Upper lobe of left lung (tissue), 6 donors: ENCODE measurements at regions not wholly inside any gene's neighbourhood (a gene's known extent, or its start where the extent isn't known, plus 50 kb on each side); places are given as distances from the start of the nearest gene placed in this dataset.

ENCODE experiments used
- ATAC-seq, 2 donors: fragments of 200-7000 bp; cut with Tn5 transposase; one replicate each; pipeline ENCODE4 v1.9.1; 2022; ENCODE audit warnings: mild to moderate bottlenecking in 2 of 2, moderate library complexity in 2 of 2; ENCODE audit not compliant: low FRiP score in 2 of 2
- DNase-seq, 2 donors: peaks; one replicate each; pipeline ENCODE4 v3.0.0-alpha.2; 2019 to 2020
- H3K27ac ChIP-seq, 4 donors: fragments of 200-600 bp; sonication (generic); one replicate each; pipeline ENCODE4 v1.5.1; 2016 to 2019
- H3K27me3 ChIP-seq, 4 donors: fragments of 200-600 bp; sonication (generic); one replicate each; pipeline ENCODE4 v1.5.1; 2017 to 2019
- H3K36me3 ChIP-seq, 4 donors: fragments of 200-600 bp; sonication (generic); one replicate each; pipeline ENCODE4 v1.5.1; 2016 to 2019
- H3K4me1 ChIP-seq, 4 donors: fragments of 200-600 bp; sonication (generic); one replicate each; pipeline ENCODE4 v1.5.1; 2018 to 2019
- H3K4me3 ChIP-seq, 4 donors: fragments of 200-600 bp; sonication (generic); one replicate each; pipeline ENCODE4 v1.5.1; 2017 to 2019; ENCODE audit warnings: mild to moderate bottlenecking in 2 of 4, moderate library complexity in 1 of 4
- H3K9me3 ChIP-seq, 4 donors: fragments of 200-600 bp; sonication (generic); one replicate each; pipeline ENCODE4 v1.5.1; 2018 to 2019
- EP300 ChIP-seq, 4 donors: sonication (generic); formaldehyde crosslinking; IDR thresholded peaks; one replicate each; pipeline ENCODE4 v1.5.1; 2017; ENCODE audit warnings: antibody characterized with exemption in 4 of 4, control low read depth in 2 of 4
- POLR2A ChIP-seq, 4 donors: fragments of 450-650 bp; IDR thresholded peaks; one replicate each; pipeline ENCODE4 v1.5.1; 2016 to 2017; ENCODE audit warnings: antibody characterized with exemption in 4 of 4, mild to moderate bottlenecking in 2 of 4
- POLR2AphosphoS5 ChIP-seq, 2 donors: sonication (generic); formaldehyde crosslinking; IDR thresholded peaks; one replicate each; pipeline ENCODE4 v1.5.1; 2017; ENCODE audit warnings: antibody characterized with exemption in 2 of 2
- WGBS, 2 donors: methylation state at CpG; one replicate each; pipeline ENCODE4 v1.1.5; 2017 to 2018; 5-methylcytosine and 5-hydroxymethylcytosine counted together
- small RNA-seq, 4 donors: library from RNA; depleted of rRNA; stranded (forward); fragments of <200 nt; gene quantifications; one replicate each; pipeline ENCODE3, GENCODE V24; 2016
- TF ChIP-seq, protein P1 (sequence below), 6 experiments: fragments of 450-650 bp in 4 of 6; fragments of 200-600 bp in 2 of 6; sonication (generic) in 2 of 6; IDR thresholded peaks; one replicate each; pipeline ENCODE4 v1.5.1; 2016 to 2019; ENCODE audit warnings: antibody characterized with exemption in 6 of 6
- donor health status: DM: no; HTN: no; CAD: no; lungs with moderate emphysema.
- donor health status: DM: no; HTN: yes; CAD: no; lungs with severe emphysema.

DNA sequence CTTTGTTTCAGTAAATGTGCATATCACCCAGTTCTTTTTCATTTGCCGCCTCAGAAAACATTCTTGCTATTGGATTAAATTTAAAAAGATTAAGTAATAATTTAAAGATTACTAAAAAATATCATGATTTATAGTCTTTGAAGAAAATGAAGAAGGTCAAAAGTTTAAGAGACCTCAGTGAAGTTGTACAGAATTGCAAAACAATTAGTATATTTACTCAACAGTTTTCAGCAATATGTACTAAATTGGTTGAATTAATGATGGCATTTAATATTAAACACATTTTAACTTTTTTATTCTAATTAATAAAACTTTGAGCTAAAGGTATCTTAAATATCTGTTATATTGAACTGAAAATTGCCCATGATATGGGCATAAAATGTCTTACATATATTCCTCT lies 49.9 kb upstream of the KLF6 start:
- Histone ChIP-seq H3K9me3 (no peaks in the 10 kb centered on the region), H3K4me1 (peaks cover 16 to 44% (median 34%) of the 10 kb centered on the region in 4 donors), H3K27me3 (no peaks in the 10 kb centered on the region), H3K36me3 (no peaks in the 10 kb centered on the region), H3K27ac (no peak overlapping the region), H3K4me3 (no peak overlapping the region)
- DNase-seq, result no peak
- no peak for ATAC-seq
- TF ChIP-seq POLR2A (IDR thresholded peaks at IDR 0.05) (no peak), EP300 (IDR thresholded peaks at IDR 0.05) (no peak), POLR2AphosphoS5 (IDR thresholded peaks at IDR 0.05) (no peak)
- TF ChIP-seq, protein P1, sequence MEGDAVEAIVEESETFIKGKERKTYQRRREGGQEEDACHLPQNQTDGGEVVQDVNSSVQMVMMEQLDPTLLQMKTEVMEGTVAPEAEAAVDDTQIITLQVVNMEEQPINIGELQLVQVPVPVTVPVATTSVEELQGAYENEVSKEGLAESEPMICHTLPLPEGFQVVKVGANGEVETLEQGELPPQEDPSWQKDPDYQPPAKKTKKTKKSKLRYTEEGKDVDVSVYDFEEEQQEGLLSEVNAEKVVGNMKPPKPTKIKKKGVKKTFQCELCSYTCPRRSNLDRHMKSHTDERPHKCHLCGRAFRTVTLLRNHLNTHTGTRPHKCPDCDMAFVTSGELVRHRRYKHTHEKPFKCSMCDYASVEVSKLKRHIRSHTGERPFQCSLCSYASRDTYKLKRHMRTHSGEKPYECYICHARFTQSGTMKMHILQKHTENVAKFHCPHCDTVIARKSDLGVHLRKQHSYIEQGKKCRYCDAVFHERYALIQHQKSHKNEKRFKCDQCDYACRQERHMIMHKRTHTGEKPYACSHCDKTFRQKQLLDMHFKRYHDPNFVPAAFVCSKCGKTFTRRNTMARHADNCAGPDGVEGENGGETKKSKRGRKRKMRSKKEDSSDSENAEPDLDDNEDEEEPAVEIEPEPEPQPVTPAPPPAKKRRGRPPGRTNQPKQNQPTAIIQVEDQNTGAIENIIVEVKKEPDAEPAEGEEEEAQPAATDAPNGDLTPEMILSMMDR (IDR thresholded peaks at IDR 0.05), result no peak
- WGBS, 2 donors, result 96 to 97% methylated on average over 1 of the region's 1 CpG

Small RNA genes lying in the stretch of these regions (small RNA-seq; reads per million reads assigned to genes)
- gene MIR6078 (0 reads per million in 4 donors), gene RNU6-163P (0 reads per million in 4 donors)
